Epidermal melanocyte (primary cell): ENCODE measurements at regions not wholly inside any gene's neighbourhood (a gene's known extent, or its start where the extent isn't known, plus 50 kb on each side); places are given as distances from the start of the nearest gene placed in this dataset.

Experiments
- DNase-seq: peaks from one replicate; pipeline ENCODE4 v3.0.0; 2011; ENCODE audit warnings: low spot score; ENCODE audit not compliant: insufficient read length

GRCh38 chr15:100783291-100783690 is 96.3 kb upstream of the ALDH1A3 start:
- DNase-seq, result no peak

GRCh38 chr15:100783760-100784492 is 95.7 kb upstream of the ALDH1A3 start:
- DNase-seq, result no peak

- DNase-seq, result no peak
These were observed 95.0 kb upstream of the ALDH1A3 start for GRCh38 chr15:100784493-100785180.

GRCh38 chr15:100785181-100786138 is 94.2 kb upstream of the ALDH1A3 start:
- no peak for DNase-seq

GRCh38 chr15:100786139-100786531 is 93.5 kb upstream of the ALDH1A3 start:
- no peak for DNase-seq

- DNase-seq, result no peak
These were observed 92.6 kb upstream of the ALDH1A3 start for GRCh38 chr15:100786901-100787566.

- no peak for DNase-seq
These were observed 91.8 kb upstream of the ALDH1A3 start for GRCh38 chr15:100787567-100788417.

- DNase-seq, result no peak
These were observed 91.1 kb upstream of the ALDH1A3 start for GRCh38 chr15:100788418-100789105.

- no peak for DNase-seq
These were observed 88.8 kb upstream of the ALDH1A3 start for GRCh38 chr15:100790786-100791265.

GRCh38 chr15:100794008-100794407 is 85.6 kb upstream of the ALDH1A3 start:
- no peak for DNase-seq

GRCh38 chr15:100801256-100801900 is 78.3 kb upstream of the ALDH1A3 start:
- DNase-seq, result no peak

- no peak for DNase-seq
These were observed 77.0 kb upstream of the ALDH1A3 start for GRCh38 chr15:100802421-100803170.

- DNase-seq, result no peak
These were observed 76.5 kb upstream of the ALDH1A3 start for GRCh38 chr15:100803171-100803440.

GRCh38 chr15:100806157-100806556 is 73.5 kb upstream of the ALDH1A3 start:
- no peak for DNase-seq

GRCh38 chr15:100807028-100807427 is 72.6 kb upstream of the ALDH1A3 start:
- DNase-seq, result no peak

GRCh38 chr15:100808691-100809090 is 70.9 kb upstream of the ALDH1A3 start:
- no peak for DNase-seq

GRCh38 chr15:100809151-100809550 is 70.5 kb upstream of the ALDH1A3 start:
- no peak for DNase-seq

GRCh38 chr15:100809587-100809986 is 70.0 kb upstream of the ALDH1A3 start:
- DNase-seq, result no peak

GRCh38 chr15:100810229-100810628 is 69.4 kb upstream of the ALDH1A3 start:
- no peak for DNase-seq
